ENCODE measurements at regions not wholly inside any gene's neighbourhood (a gene's known extent, or its start where the extent isn't known, plus 50 kb on each side); places are given as distances from the start of the nearest gene placed in this dataset.

DNA sequence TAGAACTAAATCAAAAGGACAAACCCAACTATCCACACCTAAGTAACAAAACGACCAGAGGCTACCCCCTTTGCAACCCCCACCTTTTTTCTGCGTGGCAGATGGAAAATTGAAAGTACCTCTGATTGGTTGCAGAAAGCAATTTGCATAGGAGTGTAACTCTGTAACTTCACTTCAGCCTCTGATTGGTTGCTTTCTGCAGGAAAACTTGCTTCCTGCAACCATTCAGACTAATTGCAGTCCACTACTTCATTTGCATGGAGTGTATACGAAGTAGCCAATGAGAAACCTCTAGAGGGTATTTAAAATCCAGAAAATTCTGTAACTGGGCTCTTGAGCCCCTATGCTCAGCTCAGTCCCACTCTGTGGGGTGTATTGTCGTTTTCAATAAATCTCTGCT lies 129.1 kb upstream of the OLIG3 start:
- Histone ChIP-seq H3K36me3 (ENCODE audit: insufficient read depth, low read length) (no peaks in the 10 kb centered on the region), H3K27ac (ENCODE audit: low read depth, low read length, poor library complexity, severe bottlenecking) (no peak overlapping the region), H3K4me3 (ENCODE audit: low read depth, low read length, poor library complexity, severe bottlenecking) (no peak overlapping the region), H3K9me2 (ENCODE audit: low read depth, low read length) (no peaks in the 10 kb centered on the region), H3F3A (ENCODE audit: insufficient read depth, low read length) (no peaks in the 10 kb centered on the region), H3K9ac (ENCODE audit: low read length) (no peak overlapping the region), H3K4me2 (ENCODE audit: low read length) (no peak overlapping the region), H3K27me3 (ENCODE audit: insufficient read depth, low read length) (no peaks in the 10 kb centered on the region), H4K20me1 (ENCODE audit: insufficient read depth, low read length) (no peaks in the 10 kb centered on the region), H3K4me1 (ENCODE audit: insufficient read depth, low read length, severe bottlenecking) (no peaks in the 10 kb centered on the region), H3K79me2 (ENCODE audit: insufficient read depth, low read length) (no peaks in the 10 kb centered on the region), H3K9me3 (ENCODE audit: low read length) (no peaks in the 10 kb centered on the region), H2AFZ (ENCODE audit: low read length) (no peak overlapping the region)
- TF ChIP-seq, protein P1, sequence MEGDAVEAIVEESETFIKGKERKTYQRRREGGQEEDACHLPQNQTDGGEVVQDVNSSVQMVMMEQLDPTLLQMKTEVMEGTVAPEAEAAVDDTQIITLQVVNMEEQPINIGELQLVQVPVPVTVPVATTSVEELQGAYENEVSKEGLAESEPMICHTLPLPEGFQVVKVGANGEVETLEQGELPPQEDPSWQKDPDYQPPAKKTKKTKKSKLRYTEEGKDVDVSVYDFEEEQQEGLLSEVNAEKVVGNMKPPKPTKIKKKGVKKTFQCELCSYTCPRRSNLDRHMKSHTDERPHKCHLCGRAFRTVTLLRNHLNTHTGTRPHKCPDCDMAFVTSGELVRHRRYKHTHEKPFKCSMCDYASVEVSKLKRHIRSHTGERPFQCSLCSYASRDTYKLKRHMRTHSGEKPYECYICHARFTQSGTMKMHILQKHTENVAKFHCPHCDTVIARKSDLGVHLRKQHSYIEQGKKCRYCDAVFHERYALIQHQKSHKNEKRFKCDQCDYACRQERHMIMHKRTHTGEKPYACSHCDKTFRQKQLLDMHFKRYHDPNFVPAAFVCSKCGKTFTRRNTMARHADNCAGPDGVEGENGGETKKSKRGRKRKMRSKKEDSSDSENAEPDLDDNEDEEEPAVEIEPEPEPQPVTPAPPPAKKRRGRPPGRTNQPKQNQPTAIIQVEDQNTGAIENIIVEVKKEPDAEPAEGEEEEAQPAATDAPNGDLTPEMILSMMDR (IDR thresholded peaks at IDR 0.05; ENCODE audit: low read length): no peak
- TF ChIP-seq EZH2 (IDR thresholded peaks at IDR 0.05; ENCODE audit: borderline replicate concordance, low read length): no peak

DNA sequence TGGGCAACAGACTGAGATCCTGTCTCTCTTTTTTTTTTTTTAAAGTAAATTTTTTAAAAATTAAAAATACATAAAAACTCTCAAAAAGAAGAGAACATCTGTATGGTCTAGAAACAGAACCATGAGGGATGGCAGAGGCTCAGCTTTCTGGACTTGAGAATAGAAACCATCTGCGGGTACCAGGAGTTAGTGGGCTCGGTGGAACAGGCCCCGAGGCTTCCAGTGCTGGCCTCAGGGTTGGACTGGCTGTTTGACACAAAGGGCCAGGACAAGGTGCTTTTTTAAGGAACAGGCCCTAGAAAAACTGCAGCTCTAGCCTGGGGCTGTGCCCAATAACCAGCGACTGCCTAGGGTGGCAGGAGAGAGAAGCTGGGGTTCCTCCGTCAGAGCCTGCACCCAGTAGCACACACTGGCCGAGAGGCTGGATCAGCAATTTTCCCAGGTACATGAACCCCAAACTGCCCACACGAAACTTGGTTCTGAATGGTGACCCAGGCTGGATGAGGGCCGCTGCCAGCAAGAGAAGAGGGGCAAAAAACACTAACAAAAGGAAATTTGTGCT lies 131.0 kb upstream of the OLIG3 start:
- H3K4me2 ChIP-seq (ENCODE audit: low read length): no peak overlapping the region
- no peaks in the 10 kb centered on the region for H3K4me1 ChIP-seq (ENCODE audit: insufficient read depth, low read length, severe bottlenecking)
- H3K9me3 ChIP-seq (ENCODE audit: low read length): no peaks in the 10 kb centered on the region
- H3K27me3 ChIP-seq (ENCODE audit: insufficient read depth, low read length): no peaks in the 10 kb centered on the region
- H3K79me2 ChIP-seq (ENCODE audit: insufficient read depth, low read length): no peaks in the 10 kb centered on the region
- no peaks in the 10 kb centered on the region for H3F3A ChIP-seq (ENCODE audit: insufficient read depth, low read length)
- no peaks in the 10 kb centered on the region for H4K20me1 ChIP-seq (ENCODE audit: insufficient read depth, low read length)
- H3K9me2 ChIP-seq (ENCODE audit: low read depth, low read length): no peaks in the 10 kb centered on the region
- no peak overlapping the region for H3K9ac ChIP-seq (ENCODE audit: low read length)
- H2AFZ ChIP-seq (ENCODE audit: low read length): no peak overlapping the region
- H3K36me3 ChIP-seq (ENCODE audit: insufficient read depth, low read length): no peaks in the 10 kb centered on the region
- H3K27ac ChIP-seq (ENCODE audit: low read depth, low read length, poor library complexity, severe bottlenecking): no peak overlapping the region
- TF ChIP-seq EZH2 (IDR thresholded peaks at IDR 0.05; ENCODE audit: borderline replicate concordance, low read length): no peak
- TF ChIP-seq, protein P1 (IDR thresholded peaks at IDR 0.05; ENCODE audit: low read length): no peak
- H3K4me3 ChIP-seq (ENCODE audit: low read depth, low read length, poor library complexity, severe bottlenecking): no peak overlapping the region

DNA sequence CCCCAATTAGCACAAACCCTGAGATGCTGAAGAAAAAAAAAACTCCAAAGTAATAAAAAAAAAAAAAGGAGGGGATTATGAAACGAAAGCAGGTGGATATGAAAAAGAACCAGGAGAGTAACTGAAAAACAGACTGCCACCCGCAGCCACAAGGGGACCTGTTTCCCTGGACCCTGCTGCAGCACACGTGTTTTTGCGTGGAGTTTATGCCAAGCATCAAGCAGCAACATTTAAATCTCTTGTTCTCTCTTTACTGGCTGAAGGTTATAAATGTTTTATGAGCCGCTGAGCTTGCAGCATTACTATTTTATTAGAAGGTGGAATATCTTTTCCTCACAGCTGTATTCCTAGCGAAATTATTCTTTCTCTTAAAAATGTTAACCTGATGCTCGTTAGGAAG lies 131.6 kb upstream of the OLIG3 start:
- no peaks in the 10 kb centered on the region for H3F3A ChIP-seq (ENCODE audit: insufficient read depth, low read length)
- H3K4me3 ChIP-seq (ENCODE audit: low read depth, low read length, poor library complexity, severe bottlenecking): no peak overlapping the region
- no peak overlapping the region for H2AFZ ChIP-seq (ENCODE audit: low read length)
- no peaks in the 10 kb centered on the region for H3K36me3 ChIP-seq (ENCODE audit: insufficient read depth, low read length)
- no peaks in the 10 kb centered on the region for H4K20me1 ChIP-seq (ENCODE audit: insufficient read depth, low read length)
- H3K4me1 ChIP-seq (ENCODE audit: insufficient read depth, low read length, severe bottlenecking): no peaks in the 10 kb centered on the region
- H3K79me2 ChIP-seq (ENCODE audit: insufficient read depth, low read length): no peaks in the 10 kb centered on the region
- H3K27ac ChIP-seq (ENCODE audit: low read depth, low read length, poor library complexity, severe bottlenecking): no peak overlapping the region
- TF ChIP-seq, protein P1 (IDR thresholded peaks at IDR 0.05; ENCODE audit: low read length): no peak
- no peak for TF ChIP-seq EZH2 (IDR thresholded peaks at IDR 0.05; ENCODE audit: borderline replicate concordance, low read length)
- no peak overlapping the region for H3K9ac ChIP-seq (ENCODE audit: low read length)
- no peak overlapping the region for H3K4me2 ChIP-seq (ENCODE audit: low read length)
- H3K9me2 ChIP-seq (ENCODE audit: low read depth, low read length): no peaks in the 10 kb centered on the region
- H3K27me3 ChIP-seq (ENCODE audit: insufficient read depth, low read length): no peaks in the 10 kb centered on the region
- no peaks in the 10 kb centered on the region for H3K9me3 ChIP-seq (ENCODE audit: low read length)

All from OCI-LY1 (cell line).